Ammon's horn (tissue), 1 donor: ENCODE measurements at regions not wholly inside any gene's neighbourhood (a gene's known extent, or its start where the extent isn't known, plus 50 kb on each side); places are given as distances from the start of the nearest gene placed in this dataset.

ENCODE experiments used
- DNase-seq: peaks from one replicate; pipeline ENCODE4 v3.0.0-alpha.2; 2016; ENCODE audit warnings: low spot score

- no peak for DNase-seq
Measured at GRCh38 chr5:2493356-2493755, 258.1 kb downstream of the IRX2 start.

GRCh38 chr5:2492476-2492875 lies 259.0 kb downstream of the IRX2 start:
- DNase-seq = no peak

- no peak for DNase-seq
Measured at GRCh38 chr5:2491846-2492245, 259.6 kb downstream of the IRX2 start.

GRCh38 chr5:2489306-2489705 lies 262.2 kb downstream of the IRX2 start:
- DNase-seq = no peak

- no peak for DNase-seq
Measured at GRCh38 chr5:2488593-2488992, 262.9 kb downstream of the IRX2 start.

GRCh38 chr5:2487152-2487763 lies 264.2 kb downstream of the IRX2 start:
- DNase-seq = no peak

- DNase-seq = no peak
Measured at GRCh38 chr5:2486373-2486772, 265.1 kb downstream of the IRX2 start.

GRCh38 chr5:2482778-2483177 lies 268.7 kb downstream of the IRX2 start:
- DNase-seq = no peak

- DNase-seq = no peak
Measured at GRCh38 chr5:2480871-2481270, 270.6 kb downstream of the IRX2 start.

- DNase-seq = no peak
Measured at GRCh38 chr5:2475902-2476301, 275.6 kb downstream of the IRX2 start.

GRCh38 chr5:2472670-2473069 lies 278.8 kb downstream of the IRX2 start:
- DNase-seq = no peak

- DNase-seq = no peak
Measured at GRCh38 chr5:2471152-2471879, 280.2 kb downstream of the IRX2 start.

GRCh38 chr5:2466966-2467365 lies 284.5 kb downstream of the IRX2 start:
- no peak for DNase-seq

- DNase-seq = no peak
Measured at GRCh38 chr5:2465383-2465782, 286.1 kb downstream of the IRX2 start.

- DNase-seq = no peak
Measured at GRCh38 chr5:2464141-2464540, 287.3 kb downstream of the IRX2 start.

GRCh38 chr5:2461701-2462691 lies 289.5 kb downstream of the IRX2 start:
- DNase-seq = no peak

- DNase-seq = no peak
Measured at GRCh38 chr5:2460098-2460497, 291.4 kb downstream of the IRX2 start.

- no peak for DNase-seq
Measured at GRCh38 chr5:2459251-2459650, 292.2 kb downstream of the IRX2 start.

- no peak for DNase-seq
Measured at GRCh38 chr5:2455878-2456277, 295.6 kb downstream of the IRX2 start.

GRCh38 chr5:2454876-2455275 lies 296.6 kb downstream of the IRX2 start:
- DNase-seq = no peak

- DNase-seq = no peak
Measured at GRCh38 chr5:2453781-2454180, 297.7 kb downstream of the IRX2 start.

- DNase-seq = no peak
Measured at GRCh38 chr5:2451100-2451499, 300.4 kb downstream of the IRX2 start.
